ENCODE measurements at regions not wholly inside any gene's neighbourhood (a gene's known extent, or its start where the extent isn't known, plus 50 kb on each side); places are given as distances from the start of the nearest gene placed in this dataset.

DNA sequence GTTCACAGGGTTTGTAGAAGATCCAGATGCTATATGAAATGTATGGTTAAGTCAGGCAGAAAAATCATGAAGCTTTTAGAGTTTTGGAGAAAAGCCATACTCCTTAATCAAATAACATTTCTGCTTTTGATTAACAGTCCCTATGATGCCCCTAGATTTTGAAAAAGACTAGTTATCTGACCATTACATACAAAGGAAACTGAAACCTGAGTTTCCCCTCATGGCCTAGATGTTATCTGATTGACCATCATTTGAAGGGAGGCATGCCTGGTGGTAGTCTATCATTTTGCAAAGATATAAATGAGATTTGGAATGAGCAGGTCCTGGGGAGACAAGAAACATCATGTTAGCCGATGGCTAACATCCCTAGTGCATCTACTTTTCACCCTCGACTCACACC is 704.3 kb upstream of the FSHR start:
- TF ChIP-seq, protein P1, sequence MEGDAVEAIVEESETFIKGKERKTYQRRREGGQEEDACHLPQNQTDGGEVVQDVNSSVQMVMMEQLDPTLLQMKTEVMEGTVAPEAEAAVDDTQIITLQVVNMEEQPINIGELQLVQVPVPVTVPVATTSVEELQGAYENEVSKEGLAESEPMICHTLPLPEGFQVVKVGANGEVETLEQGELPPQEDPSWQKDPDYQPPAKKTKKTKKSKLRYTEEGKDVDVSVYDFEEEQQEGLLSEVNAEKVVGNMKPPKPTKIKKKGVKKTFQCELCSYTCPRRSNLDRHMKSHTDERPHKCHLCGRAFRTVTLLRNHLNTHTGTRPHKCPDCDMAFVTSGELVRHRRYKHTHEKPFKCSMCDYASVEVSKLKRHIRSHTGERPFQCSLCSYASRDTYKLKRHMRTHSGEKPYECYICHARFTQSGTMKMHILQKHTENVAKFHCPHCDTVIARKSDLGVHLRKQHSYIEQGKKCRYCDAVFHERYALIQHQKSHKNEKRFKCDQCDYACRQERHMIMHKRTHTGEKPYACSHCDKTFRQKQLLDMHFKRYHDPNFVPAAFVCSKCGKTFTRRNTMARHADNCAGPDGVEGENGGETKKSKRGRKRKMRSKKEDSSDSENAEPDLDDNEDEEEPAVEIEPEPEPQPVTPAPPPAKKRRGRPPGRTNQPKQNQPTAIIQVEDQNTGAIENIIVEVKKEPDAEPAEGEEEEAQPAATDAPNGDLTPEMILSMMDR (IDR thresholded peaks at IDR 0.05): no peak
- no peak for TF ChIP-seq POLR2A (IDR thresholded peaks at IDR 0.05)

Data from thyroid gland (tissue), 4 donors.